Endothelial cell of umbilical vein (primary cell): ENCODE measurements at regions not wholly inside any gene's neighbourhood (a gene's known extent, or its start where the extent isn't known, plus 50 kb on each side); places are given as distances from the start of the nearest gene placed in this dataset.

Experiments used
- BruUV-seq: library from RNA; stranded (reverse); fragments of 400-500 nt; replicated peaks from 2 replicates; lab custom pipeline; 2021; lab: Mats Ljungman, UMichigan
- CTCF ChIA-PET: fragments of 300-600, 350-600 bp; sonication (Branson Sonifier 250); formaldehyde crosslinking; loops from one replicate; lab custom pipeline; 2021; ENCODE audit warnings: antibody characterized with exemption, inconsistent platforms; lab: Charles Lee
- POLR2A ChIA-PET: fragments of 300-600, 350-600 bp; sonication (Branson Sonifier 250); formaldehyde crosslinking; loops from one replicate; lab custom pipeline; 2021; ENCODE audit warnings: antibody characterized with exemption, inconsistent platforms; lab: Charles Lee
- DNase-seq: peaks from one replicate; pipeline ENCODE4 v3.0.0-alpha.2; 2011; ENCODE audit warnings: low read depth, low spot score
- FAIRE-seq: peaks from 2 replicates; lab custom pipeline; 2011; peaks lifted over from hg19 to GRCh38; lab: Jason Lieb, UNC
- H2AFZ ChIP-seq: 2 replicates; pipeline ENCODE4 v1.6.0; 2012; ENCODE audit warnings: low read depth, low read length, control low read depth, inconsistent platforms
- H3K27ac ChIP-seq: 2 replicates; pipeline ENCODE4 v1.5.1; 2011; ENCODE audit warnings: low read depth, mild to moderate bottlenecking, control low read depth, low read length, moderate library complexity; ENCODE audit not compliant: insufficient read depth
- H3K27me3 ChIP-seq, 2 experiments: 2 replicates each; pipeline versions ENCODE4 v1.6.0 to v1.6.1; 2011; ENCODE audit warnings: low read length in 2 of 2, mixed read lengths in 1 of 2; ENCODE audit not compliant: control insufficient read depth in 2 of 2, insufficient read depth in 2 of 2
- H3K36me3 ChIP-seq, 2 experiments: 2 replicates in 1 of 2; 3 replicates in 1 of 2; pipeline ENCODE4 v1.5.1; 2011; ENCODE audit warnings: low read length in 2 of 2, mild to moderate bottlenecking in 1 of 2, moderate library complexity in 1 of 2; ENCODE audit not compliant: control insufficient read depth in 2 of 2, insufficient read depth in 2 of 2; ENCODE audit errors: extremely low read depth in 1 of 2
- H3K4me1 ChIP-seq: 3 replicates; pipeline ENCODE4 v1.5.1; 2011; ENCODE audit warnings: mild to moderate bottlenecking, low read length; ENCODE audit not compliant: control insufficient read depth, insufficient read depth; ENCODE audit errors: extremely low read depth
- H3K4me2 ChIP-seq: 2 replicates; pipeline ENCODE4 v1.6.1; 2011; ENCODE audit warnings: low read length, control low read depth, mixed read lengths; ENCODE audit not compliant: insufficient read depth
- H3K4me3 ChIP-seq, 3 experiments: fragments of 200-600 bp in 1 of 3; sonication (generic), shearing (Covaris generic) in 1 of 3; replicated peaks in 1 of 3; 2 replicates each; pipeline ENCODE4 v1.5.1; 2011 to 2016; ENCODE audit warnings: control low read depth in 3 of 3, low read length in 3 of 3, mild to moderate bottlenecking in 2 of 3, inconsistent platforms in 1 of 3, low read depth in 1 of 3, moderate library complexity in 1 of 3; ENCODE audit not compliant: insufficient read depth in 1 of 3
- H3K79me2 ChIP-seq: 2 replicates; pipeline ENCODE4 v1.6.0; 2012; ENCODE audit warnings: low read length, inconsistent platforms; ENCODE audit not compliant: control insufficient read depth, insufficient read depth
- H3K9ac ChIP-seq: replicated peaks from 2 replicates; pipeline ENCODE3; 2011; ENCODE audit warnings: low read length, control low read depth; ENCODE audit not compliant: insufficient read depth; ENCODE audit errors: extremely low read depth
- H3K9me1 ChIP-seq: replicated peaks from 3 replicates; pipeline ENCODE4 v1.6.0; 2011; ENCODE audit warnings: mild to moderate bottlenecking, low read length; ENCODE audit not compliant: control insufficient read depth, insufficient read depth; ENCODE audit errors: extremely low read depth
- H3K9me3 ChIP-seq: replicated peaks from 2 replicates; pipeline ENCODE4 v1.5.1; 2012; ENCODE audit warnings: low read length, inconsistent platforms; ENCODE audit not compliant: control insufficient read depth, insufficient read depth
- H4K20me1 ChIP-seq: replicated peaks from 2 replicates; pipeline ENCODE3; 2011; ENCODE audit warnings: mild to moderate bottlenecking, low read length; ENCODE audit not compliant: control insufficient read depth, insufficient read depth; ENCODE audit errors: extremely low read depth
- EZH2 ChIP-seq: IDR thresholded peaks from 2 replicates; pipeline ENCODE4 v1.6.1; 2012; ENCODE audit warnings: borderline replicate concordance, low read depth, mild to moderate bottlenecking, moderate library complexity, low read length, inconsistent platforms; ENCODE audit not compliant: severe bottlenecking
- FOS ChIP-seq: IDR thresholded peaks from 2 replicates; pipeline ENCODE4 v1.6.1; 2011; ENCODE audit warnings: mild to moderate bottlenecking, low read length, moderate library complexity, borderline replicate concordance; ENCODE audit not compliant: insufficient read depth
- GATA2 ChIP-seq: IDR thresholded peaks from 2 replicates; pipeline ENCODE4 v1.7.0; 2011; ENCODE audit warnings: low read depth, mild to moderate bottlenecking, moderate library complexity, mixed read lengths, low read length; ENCODE audit not compliant: insufficient read length, insufficient read depth
- JUN ChIP-seq: IDR thresholded peaks from 2 replicates; pipeline ENCODE4 v1.6.1; 2011; ENCODE audit warnings: borderline replicate concordance, low read depth; ENCODE audit not compliant: insufficient read length, insufficient read depth
- MYC ChIP-seq: IDR thresholded peaks from one replicate; pipeline ENCODE4 v1.6.1; 2011; ENCODE audit warnings: mild to moderate bottlenecking, low read depth, low read length
- POLR2A ChIP-seq: IDR thresholded peaks from 2 replicates; pipeline ENCODE4 v1.6.1; 2012; ENCODE audit warnings: low read depth, mild to moderate bottlenecking, control low read depth, low read length
- POLR2AphosphoS5 ChIP-seq: IDR thresholded peaks from 2 replicates; pipeline ENCODE4 v1.6.1; 2012; ENCODE audit warnings: low read depth, mild to moderate bottlenecking, control low read depth, low read length, moderate library complexity; ENCODE audit not compliant: insufficient read depth
- dilution Hi-C: fragments of 300-500 bp; cut with MboI; formaldehyde crosslinking; loops from one replicate; pipeline ENCODE4 v1.15.0; 2019; ENCODE audit warnings: low sequenced_read_pairs; ENCODE audit not compliant: extremely low pct_ligation_motif_present
- intact Hi-C: fragments of 100-400 bp; cut with micrococcal nuclease; formaldehyde crosslinking; loops from one replicate; pipeline ENCODE4 v1.10.0; 2022
- TF ChIP-seq, protein P1 (sequence below): IDR thresholded peaks from 2 replicates; pipeline ENCODE4 v1.6.1; 2011; ENCODE audit not compliant: insufficient read depth, insufficient read length
- TF ChIP-seq, protein P2 (sequence below), 2 donors: IDR thresholded peaks; 1 replicate in 1 of 2; 2 replicates in 1 of 2; pipeline ENCODE4 v1.5.1; 2011; ENCODE audit warnings: low read length in 2 of 2, mild to moderate bottlenecking in 2 of 2, moderate library complexity in 2 of 2, control low read depth in 1 of 2, inconsistent platforms in 1 of 2, low read depth in 1 of 2; ENCODE audit not compliant: insufficient read depth in 1 of 2; ENCODE audit errors: extremely low read depth in 1 of 2

DNA sequence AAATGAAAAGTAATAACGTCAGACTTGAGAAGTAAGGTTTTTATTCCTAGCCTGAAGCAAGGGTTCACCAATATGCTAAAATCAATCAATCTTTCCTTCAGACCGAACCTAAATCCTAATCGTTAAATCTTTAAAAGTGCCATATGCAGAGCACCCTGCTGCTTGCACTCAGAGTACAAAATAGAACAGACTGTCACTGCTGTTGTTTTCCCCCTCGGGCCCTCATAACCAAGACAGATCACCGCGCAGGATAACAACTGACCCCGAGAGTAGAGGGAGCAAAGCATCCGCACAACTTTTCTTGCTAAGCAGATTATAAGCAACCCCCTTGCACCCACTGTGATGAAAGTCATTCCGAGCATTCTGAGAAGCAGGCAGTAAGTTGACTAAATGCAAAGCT lies 550.9 kb upstream of the NDST4 start:
- POLR2A ChIA-PET: no interaction called here
- dilution Hi-C loops: no loop called here
- no peak overlapping the region for H2AFZ ChIP-seq

More for the DNA sequence above, 550.9 kb upstream of the NDST4 start:
- Histone ChIP-seq H3K79me2 (no peaks in the 10 kb centered on the region), H3K4me3 (no peak overlapping the region), H3K4me1 (no peaks in the 10 kb centered on the region), H4K20me1 (no peaks in the 10 kb centered on the region), H3K27me3 (no peaks in the 10 kb centered on the region), H3K9me1 (no peaks in the 10 kb centered on the region), H3K36me3 (no peaks in the 10 kb centered on the region), H3K9me3 (peaks cover 2% of the 10 kb centered on the region), H3K9ac (no peak overlapping the region), H3K27ac (no peak overlapping the region), H3K4me2 (no peak overlapping the region)
- TF ChIP-seq EZH2 (no peak), GATA2 (no peak), JUN (no peak), POLR2AphosphoS5 (no peak), FOS (no peak), POLR2A (no peak), MYC (no peak)
- TF ChIP-seq, protein P1, sequence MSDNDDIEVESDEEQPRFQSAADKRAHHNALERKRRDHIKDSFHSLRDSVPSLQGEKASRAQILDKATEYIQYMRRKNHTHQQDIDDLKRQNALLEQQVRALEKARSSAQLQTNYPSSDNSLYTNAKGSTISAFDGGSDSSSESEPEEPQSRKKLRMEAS: no peak
- TF ChIP-seq, protein P2, sequence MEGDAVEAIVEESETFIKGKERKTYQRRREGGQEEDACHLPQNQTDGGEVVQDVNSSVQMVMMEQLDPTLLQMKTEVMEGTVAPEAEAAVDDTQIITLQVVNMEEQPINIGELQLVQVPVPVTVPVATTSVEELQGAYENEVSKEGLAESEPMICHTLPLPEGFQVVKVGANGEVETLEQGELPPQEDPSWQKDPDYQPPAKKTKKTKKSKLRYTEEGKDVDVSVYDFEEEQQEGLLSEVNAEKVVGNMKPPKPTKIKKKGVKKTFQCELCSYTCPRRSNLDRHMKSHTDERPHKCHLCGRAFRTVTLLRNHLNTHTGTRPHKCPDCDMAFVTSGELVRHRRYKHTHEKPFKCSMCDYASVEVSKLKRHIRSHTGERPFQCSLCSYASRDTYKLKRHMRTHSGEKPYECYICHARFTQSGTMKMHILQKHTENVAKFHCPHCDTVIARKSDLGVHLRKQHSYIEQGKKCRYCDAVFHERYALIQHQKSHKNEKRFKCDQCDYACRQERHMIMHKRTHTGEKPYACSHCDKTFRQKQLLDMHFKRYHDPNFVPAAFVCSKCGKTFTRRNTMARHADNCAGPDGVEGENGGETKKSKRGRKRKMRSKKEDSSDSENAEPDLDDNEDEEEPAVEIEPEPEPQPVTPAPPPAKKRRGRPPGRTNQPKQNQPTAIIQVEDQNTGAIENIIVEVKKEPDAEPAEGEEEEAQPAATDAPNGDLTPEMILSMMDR (IDR thresholded peaks at IDR 0.05; ENCODE audit: extremely low read depth in 1 of 2, insufficient read depth in 1 of 2, low read depth in 1 of 2, low read length in 2 of 2): no peak
- intact Hi-C loops: no loop called here
- CTCF ChIA-PET: no interaction called here
- BruUV-seq: no TSS peak
- no peak for FAIRE-seq
- no peak for DNase-seq
